H1 (cell line): ENCODE measurements at regions not wholly inside any gene's neighbourhood (a gene's known extent, or its start where the extent isn't known, plus 50 kb on each side); places are given as distances from the start of the nearest gene placed in this dataset.

Experiments used
- BRCA1 ChIP-seq: IDR thresholded peaks from 2 replicates; pipeline ENCODE4 v1.6.1; 2012; ENCODE audit warnings: low read depth, low read length, improper control_type of control experiment
- CHD7 ChIP-seq: fragments of 300-600 bp; sonication (generic); IDR thresholded peaks from 2 replicates; pipeline ENCODE4 v1.7.1; 2012; ENCODE audit warnings: low read length, moderate library complexity, mild to moderate bottlenecking, inconsistent platforms; ENCODE audit not compliant: insufficient replicate concordance
- PHF8 ChIP-seq: fragments of 200-600 bp; sonication (generic); conservative IDR thresholded peaks from 2 replicates; pipeline ENCODE4 v1.7.1; 2012; ENCODE audit warnings: low read depth, mild to moderate bottlenecking, inconsistent platforms, low read length, moderate library complexity
- POLR2AphosphoS5 ChIP-seq: IDR thresholded peaks from 2 replicates; pipeline ENCODE4 v1.6.1; 2011; ENCODE audit warnings: low read depth, low read length
- RFX5 ChIP-seq: IDR thresholded peaks from 2 replicates; pipeline ENCODE4 v1.6.1; 2011; ENCODE audit warnings: low read depth, low read length, improper control_type of control experiment, borderline replicate concordance
- SP4 ChIP-seq: IDR thresholded peaks from 2 replicates; pipeline ENCODE4 v1.6.1; 2012; ENCODE audit warnings: low read length, inconsistent platforms

GRCh38 chr5:36801523-36801922 lies 75.0 kb upstream of the NIPBL start (continued):
- TF ChIP-seq CHD7 (no peak), POLR2AphosphoS5 (no peak), BRCA1 (no peak), RFX5 (no peak), SP4 (no peak), PHF8 (no peak)
